ENCODE measurements at regions not wholly inside any gene's neighbourhood (a gene's known extent, or its start where the extent isn't known, plus 50 kb on each side); places are given as distances from the start of the nearest gene placed in this dataset.

DNA sequence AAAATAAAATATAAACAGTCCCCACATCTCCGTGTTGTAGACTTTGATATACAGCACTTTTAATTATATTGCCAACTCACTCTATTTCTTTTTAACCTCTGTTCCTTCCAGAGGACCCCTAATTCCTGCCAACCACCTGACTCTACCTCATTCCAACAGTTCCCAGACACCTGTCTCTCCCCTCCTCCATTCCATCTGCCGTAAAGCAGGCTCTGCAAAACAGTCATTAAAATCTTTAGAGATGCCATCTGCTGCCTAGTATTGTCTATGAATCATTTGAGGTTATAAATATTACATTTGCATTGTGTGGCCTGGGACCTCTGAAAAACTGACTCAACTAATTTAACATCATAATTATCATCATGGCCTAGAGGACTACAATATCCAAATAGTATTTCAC lies 148.8 kb upstream of the DCN start:
- Mint-ChIP-seq H3K27ac (ENCODE audit: unreplicated experiment) (peak overlapping the region; percentile 9), H3K36me3 (ENCODE audit: low read depth) (no peaks in the 10 kb centered on the region), H3K4me1 (ENCODE audit: low read depth) (peaks cover 43% of the 10 kb centered on the region), H3K4me3 (ENCODE audit: unreplicated experiment) (no peak overlapping the region), H3K27me3 (ENCODE audit: low read depth) (no peaks in the 10 kb centered on the region), H3K9me3 (ENCODE audit: low read depth) (peaks cover under 1% of the 10 kb centered on the region)
- DNase-seq (ENCODE audit: low spot score) = no peak
- TF ChIP-seq, protein P1, sequence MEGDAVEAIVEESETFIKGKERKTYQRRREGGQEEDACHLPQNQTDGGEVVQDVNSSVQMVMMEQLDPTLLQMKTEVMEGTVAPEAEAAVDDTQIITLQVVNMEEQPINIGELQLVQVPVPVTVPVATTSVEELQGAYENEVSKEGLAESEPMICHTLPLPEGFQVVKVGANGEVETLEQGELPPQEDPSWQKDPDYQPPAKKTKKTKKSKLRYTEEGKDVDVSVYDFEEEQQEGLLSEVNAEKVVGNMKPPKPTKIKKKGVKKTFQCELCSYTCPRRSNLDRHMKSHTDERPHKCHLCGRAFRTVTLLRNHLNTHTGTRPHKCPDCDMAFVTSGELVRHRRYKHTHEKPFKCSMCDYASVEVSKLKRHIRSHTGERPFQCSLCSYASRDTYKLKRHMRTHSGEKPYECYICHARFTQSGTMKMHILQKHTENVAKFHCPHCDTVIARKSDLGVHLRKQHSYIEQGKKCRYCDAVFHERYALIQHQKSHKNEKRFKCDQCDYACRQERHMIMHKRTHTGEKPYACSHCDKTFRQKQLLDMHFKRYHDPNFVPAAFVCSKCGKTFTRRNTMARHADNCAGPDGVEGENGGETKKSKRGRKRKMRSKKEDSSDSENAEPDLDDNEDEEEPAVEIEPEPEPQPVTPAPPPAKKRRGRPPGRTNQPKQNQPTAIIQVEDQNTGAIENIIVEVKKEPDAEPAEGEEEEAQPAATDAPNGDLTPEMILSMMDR (IDR thresholded peaks at IDR 0.05) = peak; percentile 36

DNA sequence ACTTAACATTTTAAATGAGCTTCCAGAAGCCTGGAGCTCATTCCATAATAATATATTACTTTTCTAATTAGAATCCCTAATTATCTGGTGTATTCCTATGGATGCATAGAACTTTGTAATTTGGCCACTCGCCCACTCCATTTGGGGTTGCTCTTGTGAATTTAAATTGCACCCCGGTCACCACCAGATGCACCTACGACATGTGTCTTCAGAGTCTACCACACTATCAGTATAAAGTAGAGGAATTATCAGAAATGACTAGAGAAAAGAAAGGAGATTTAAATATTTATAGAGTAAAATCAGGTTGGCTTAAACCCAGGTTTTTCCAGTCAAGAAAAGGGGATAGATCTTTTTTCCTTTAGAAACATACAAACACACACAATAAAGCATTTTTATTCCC lies 145.8 kb upstream of the DCN start:
- no peak for DNase-seq (ENCODE audit: low spot score)
- H3K9me3 Mint-ChIP-seq (ENCODE audit: low read depth) = no peaks in the 10 kb centered on the region
- H3K4me3 Mint-ChIP-seq (ENCODE audit: unreplicated experiment) = no peak overlapping the region
- TF ChIP-seq, protein P1 (IDR thresholded peaks at IDR 0.05) = no peak
- no peaks in the 10 kb centered on the region for H3K27me3 Mint-ChIP-seq (ENCODE audit: low read depth)
- peak overlapping the region; percentile 92 for H3K27ac Mint-ChIP-seq (ENCODE audit: unreplicated experiment)
- H3K36me3 Mint-ChIP-seq (ENCODE audit: low read depth) = no peaks in the 10 kb centered on the region
- peaks cover 38% of the 10 kb centered on the region for H3K4me1 Mint-ChIP-seq (ENCODE audit: low read depth)

DNA sequence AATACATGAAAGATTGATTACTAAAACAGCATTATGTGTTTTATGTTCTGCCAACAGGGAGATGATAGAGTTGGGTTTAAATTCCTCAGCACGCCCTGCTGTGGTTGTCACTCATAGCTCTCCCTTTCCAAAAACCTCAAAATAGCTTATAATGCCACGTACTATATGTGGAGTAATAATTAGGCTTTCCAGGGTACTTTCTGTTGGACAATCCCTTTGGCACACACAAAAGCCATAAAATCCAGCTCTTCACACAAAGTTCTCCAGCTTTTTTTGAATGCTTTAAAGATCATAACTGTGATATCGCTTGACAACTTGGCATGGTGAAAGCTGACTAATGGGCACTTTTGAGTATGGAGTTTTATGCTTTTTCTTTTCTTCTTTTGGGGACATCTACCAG lies 145.3 kb upstream of the DCN start:
- Mint-ChIP-seq H3K36me3 (ENCODE audit: low read depth) (no peaks in the 10 kb centered on the region), H3K4me3 (ENCODE audit: unreplicated experiment) (peak overlapping the region; percentile 44), H3K27me3 (ENCODE audit: low read depth) (no peaks in the 10 kb centered on the region), H3K27ac (ENCODE audit: unreplicated experiment) (peak overlapping the region; percentile 92), H3K9me3 (ENCODE audit: low read depth) (no peaks in the 10 kb centered on the region), H3K4me1 (ENCODE audit: low read depth) (peaks cover 38% of the 10 kb centered on the region)
- TF ChIP-seq, protein P1 (IDR thresholded peaks at IDR 0.05) = peak; percentile 30
- no peak for DNase-seq (ENCODE audit: low spot score)

DNA sequence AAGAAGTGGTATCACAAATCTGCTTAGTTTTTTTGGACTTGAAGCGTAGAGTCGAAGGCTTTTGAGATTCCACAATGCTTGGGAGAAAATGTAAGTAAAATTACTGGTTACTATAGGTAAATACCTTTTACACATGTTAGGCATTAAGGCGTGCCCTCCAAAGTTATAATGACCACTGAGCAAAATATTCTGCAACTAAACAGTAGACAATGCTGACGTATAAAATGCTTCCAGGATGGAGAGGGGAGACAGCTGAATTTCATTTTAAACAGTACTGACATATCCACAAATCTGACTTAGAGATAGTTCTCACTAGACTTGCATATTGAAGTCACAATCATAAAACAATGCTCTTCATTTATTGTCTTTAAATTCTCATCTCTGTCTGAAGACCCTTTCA lies 144.5 kb upstream of the DCN start:
- TF ChIP-seq, protein P1 (IDR thresholded peaks at IDR 0.05) = no peak
- no peaks in the 10 kb centered on the region for H3K27me3 Mint-ChIP-seq (ENCODE audit: low read depth)
- peak overlapping the region; percentile 92 for H3K27ac Mint-ChIP-seq (ENCODE audit: unreplicated experiment)
- H3K4me3 Mint-ChIP-seq (ENCODE audit: unreplicated experiment) = peak overlapping the region; percentile 20
- DNase-seq (ENCODE audit: low spot score) = no peak
- H3K36me3 Mint-ChIP-seq (ENCODE audit: low read depth) = no peaks in the 10 kb centered on the region
- peaks cover 38% of the 10 kb centered on the region for H3K4me1 Mint-ChIP-seq (ENCODE audit: low read depth)
- no peaks in the 10 kb centered on the region for H3K9me3 Mint-ChIP-seq (ENCODE audit: low read depth)

DNA sequence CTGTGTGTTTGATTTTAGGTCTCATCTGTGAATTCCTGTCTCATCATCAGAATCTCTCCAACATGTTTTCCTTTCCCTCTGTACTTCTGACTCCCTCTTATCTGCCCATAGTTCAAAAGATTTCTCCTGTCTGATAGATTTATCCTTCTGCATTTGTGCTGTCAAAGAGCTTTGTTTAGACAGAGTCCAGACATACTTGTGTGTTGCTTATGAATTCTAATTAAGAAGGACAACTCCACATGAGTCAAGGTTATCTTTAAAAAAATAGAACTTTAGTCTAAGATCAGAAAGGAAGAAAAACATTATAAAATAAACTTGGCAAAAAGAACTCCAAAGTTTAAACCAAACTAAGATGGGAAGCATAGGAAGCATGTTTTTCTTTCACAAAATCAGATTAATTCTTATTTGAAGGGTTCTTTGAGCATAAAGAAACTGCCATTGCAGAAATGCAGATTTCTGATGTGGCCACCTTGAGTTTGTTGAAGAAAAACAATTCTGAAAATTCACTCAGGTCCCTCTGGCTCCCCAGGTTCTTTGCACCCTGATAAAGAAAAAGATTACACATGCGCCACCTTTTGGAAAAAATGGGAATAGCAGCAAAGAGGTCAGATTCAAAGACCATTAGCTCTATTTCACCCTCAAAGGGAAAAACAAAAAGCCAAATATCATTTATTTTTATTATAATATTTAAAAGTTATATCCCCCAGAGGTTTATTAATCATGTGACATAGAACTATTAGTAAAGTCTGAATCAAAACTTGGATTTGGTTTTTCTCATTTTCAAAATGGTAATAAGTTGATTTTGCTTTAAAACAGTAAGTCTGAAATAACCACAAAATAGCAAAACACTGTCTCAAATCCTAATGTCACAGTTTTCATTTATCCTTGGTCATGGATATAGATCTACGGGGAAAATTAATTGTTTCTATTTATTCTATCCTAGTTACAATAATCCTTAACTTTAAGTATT lies 143.7 kb upstream of the DCN start:
- H3K4me3 Mint-ChIP-seq (ENCODE audit: unreplicated experiment) = peak overlapping the region; percentile 20
- H3K9me3 Mint-ChIP-seq (ENCODE audit: low read depth) = no peaks in the 10 kb centered on the region
- TF ChIP-seq, protein P1 (IDR thresholded peaks at IDR 0.05) = peak; percentile 99
- peaks cover 35% of the 10 kb centered on the region for H3K4me1 Mint-ChIP-seq (ENCODE audit: low read depth)
- peak overlapping the region; percentile 92 for H3K27ac Mint-ChIP-seq (ENCODE audit: unreplicated experiment)
- no peak for DNase-seq (ENCODE audit: low spot score)
- no peaks in the 10 kb centered on the region for H3K27me3 Mint-ChIP-seq (ENCODE audit: low read depth)
- H3K36me3 Mint-ChIP-seq (ENCODE audit: low read depth) = no peaks in the 10 kb centered on the region
